MM.1S (cell line): ENCODE measurements at regions not wholly inside any gene's neighbourhood (a gene's known extent, or its start where the extent isn't known, plus 50 kb on each side); places are given as distances from the start of the nearest gene placed in this dataset.

Experiments used
- DNase-seq: peaks from one replicate; pipeline ENCODE4 v3.0.0-alpha.2; 2015
- H2AFZ ChIP-seq: fragments of 300-600 bp; sonication (generic); 2 replicates; pipeline ENCODE4 v1.6.0; 2016; ENCODE audit warnings: antibody characterized with exemption, low read length
- H3F3A ChIP-seq: fragments of 300-600 bp; sonication (generic); 2 replicates; pipeline ENCODE4 v1.6.1; 2016; ENCODE audit warnings: mild to moderate bottlenecking, antibody characterized with exemption, low read length, moderate library complexity, mixed read lengths; ENCODE audit not compliant: insufficient read depth
- H3K27ac ChIP-seq: fragments of 300-600 bp; sonication (generic); 2 replicates; pipeline ENCODE4 v1.5.1; 2016; ENCODE audit warnings: mild to moderate bottlenecking, low read length
- H3K27me3 ChIP-seq: fragments of 300-600 bp; sonication (generic); replicated peaks from 2 replicates; pipeline ENCODE4 v1.6.0; 2016; ENCODE audit warnings: low read length; ENCODE audit not compliant: insufficient read depth
- H3K36me3 ChIP-seq: fragments of 300-600 bp; sonication (generic); replicated peaks from 2 replicates; pipeline ENCODE4 v1.6.1; 2016; ENCODE audit warnings: mild to moderate bottlenecking, low read length, mixed read lengths; ENCODE audit not compliant: insufficient read depth
- H3K4me1 ChIP-seq: fragments of 300-600 bp; sonication (generic); 2 replicates; pipeline ENCODE4 v1.6.1; 2016; ENCODE audit warnings: low read length, mixed read lengths
- H3K4me2 ChIP-seq: fragments of 300-600 bp; sonication (generic); 2 replicates; pipeline ENCODE4 v1.6.0; 2016; ENCODE audit warnings: low read depth, low read length
- H3K4me3 ChIP-seq: fragments of 300-600 bp; sonication (generic); 2 replicates; pipeline ENCODE4 v1.5.1; 2016; ENCODE audit warnings: low read length, mixed read lengths
- H3K79me2 ChIP-seq: fragments of 300-600 bp; sonication (generic); 2 replicates; pipeline ENCODE4 v1.6.1; 2016; ENCODE audit warnings: mixed run types, low read length, mixed read lengths
- H3K9ac ChIP-seq: fragments of 300-600 bp; sonication (generic); 2 replicates; pipeline ENCODE4 v1.6.1; 2016; ENCODE audit warnings: low read length, mixed read lengths
- H3K9me2 ChIP-seq: fragments of 300-600 bp; sonication (generic); replicated peaks from 2 replicates; pipeline ENCODE4 v1.6.1; 2016; ENCODE audit warnings: mild to moderate bottlenecking, low read length, mixed read lengths; ENCODE audit not compliant: insufficient read depth
- H3K9me3 ChIP-seq: fragments of 300-600 bp; sonication (generic); replicated peaks from 2 replicates; pipeline ENCODE4 v1.6.1; 2016; ENCODE audit warnings: mild to moderate bottlenecking, low read length, mixed read lengths; ENCODE audit not compliant: insufficient read depth
- H4K20me1 ChIP-seq: fragments of 300-600 bp; sonication (generic); 2 replicates; pipeline ENCODE4 v1.6.1; 2016; ENCODE audit warnings: mild to moderate bottlenecking, low read length, moderate library complexity, mixed read lengths; ENCODE audit not compliant: insufficient read depth
- CTCF ChIP-seq: fragments of 300-600 bp; sonication (generic); IDR thresholded peaks from 2 replicates; pipeline ENCODE4 v1.5.1; 2016; ENCODE audit warnings: antibody characterized with exemption, low read length, mixed read lengths
- EZH2 ChIP-seq: fragments of 300-600 bp; sonication (generic); optimal IDR thresholded peaks from 2 replicates; pipeline ENCODE3; 2017; ENCODE audit warnings: low read depth, mild to moderate bottlenecking, antibody characterized with exemption, low read length, mixed read lengths
- EZH2phosphoT487 ChIP-seq: fragments of 300-600 bp; sonication (generic); IDR thresholded peaks from 2 replicates; pipeline ENCODE4 v1.6.1; 2018; ENCODE audit warnings: antibody characterized with exemption, low read length

DNA sequence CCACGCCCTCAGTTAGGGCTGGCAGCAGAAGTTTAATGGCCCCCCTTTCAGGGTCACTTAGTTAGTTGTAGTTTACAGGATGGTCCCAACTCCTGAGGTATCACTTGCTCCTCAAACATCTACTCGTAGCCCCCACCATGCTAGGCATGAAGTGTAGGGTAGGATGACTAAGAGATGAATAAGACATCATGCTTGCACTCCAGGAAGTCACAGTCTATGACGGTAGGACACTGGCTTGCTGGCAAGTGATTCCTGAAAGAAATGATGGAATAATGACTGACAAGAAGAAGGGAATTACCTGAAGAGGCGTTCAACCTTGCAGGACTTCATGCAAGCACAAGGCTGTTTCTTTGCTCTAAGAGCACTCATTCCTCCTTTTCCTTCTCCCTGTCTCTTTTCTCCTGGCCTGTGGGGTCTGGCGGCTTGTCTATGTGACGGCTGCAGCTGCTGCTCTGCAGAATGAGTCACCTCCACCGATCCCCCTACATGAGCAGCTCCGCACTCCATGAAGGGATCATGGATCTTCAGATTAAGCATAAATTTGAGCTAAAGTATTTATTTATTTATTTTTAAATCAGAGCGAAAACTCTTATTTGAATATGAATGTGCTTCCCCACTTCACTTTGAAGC lies 82.9 kb upstream of the BOC start:
- no peaks in the 10 kb centered on the region for H3K4me1 ChIP-seq
- H3K4me3 ChIP-seq: no peak overlapping the region
- no peak overlapping the region for H3K9ac ChIP-seq
- TF ChIP-seq EZH2phosphoT487 (no peak), EZH2 (no peak), CTCF (no peak)
- H2AFZ ChIP-seq: no peak overlapping the region
- no peak for DNase-seq
- no peaks in the 10 kb centered on the region for H3K9me3 ChIP-seq
- H3K27me3 ChIP-seq: no peaks in the 10 kb centered on the region
- H4K20me1 ChIP-seq: no peaks in the 10 kb centered on the region
- no peaks in the 10 kb centered on the region for H3F3A ChIP-seq
- H3K79me2 ChIP-seq: no peaks in the 10 kb centered on the region
- H3K4me2 ChIP-seq: no peak overlapping the region
- no peak overlapping the region for H3K27ac ChIP-seq
- H3K36me3 ChIP-seq: no peaks in the 10 kb centered on the region
- H3K9me2 ChIP-seq: no peaks in the 10 kb centered on the region

DNA sequence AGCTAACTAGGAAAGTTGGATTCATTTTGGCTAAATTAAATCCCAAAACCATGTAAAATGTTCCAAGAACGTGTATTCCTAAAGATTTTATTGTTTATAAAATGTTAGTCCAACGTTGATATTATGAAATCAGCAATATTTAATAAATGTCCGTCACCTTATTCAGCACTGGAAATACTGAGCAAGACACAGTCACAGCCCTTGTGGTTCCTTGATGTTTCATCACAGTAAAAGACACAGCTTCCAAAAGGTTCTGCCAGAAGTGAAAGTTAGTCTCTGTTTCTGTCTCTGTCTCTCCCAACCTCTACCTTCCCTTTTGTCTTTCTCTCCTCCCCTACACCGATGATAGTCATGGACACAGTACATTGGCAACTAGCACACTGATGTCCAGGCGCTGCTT lies 82.2 kb upstream of the BOC start:
- H3K79me2 ChIP-seq: no peaks in the 10 kb centered on the region
- no peak for DNase-seq
- no peaks in the 10 kb centered on the region for H3K9me3 ChIP-seq
- no peak overlapping the region for H3K27ac ChIP-seq
- H3K36me3 ChIP-seq: no peaks in the 10 kb centered on the region
- TF ChIP-seq CTCF (no peak), EZH2 (no peak), EZH2phosphoT487 (no peak)
- no peak overlapping the region for H2AFZ ChIP-seq
- H3K9me2 ChIP-seq: no peaks in the 10 kb centered on the region
- no peaks in the 10 kb centered on the region for H3F3A ChIP-seq
- no peaks in the 10 kb centered on the region for H3K4me1 ChIP-seq
- H3K9ac ChIP-seq: no peak overlapping the region
- H3K27me3 ChIP-seq: no peaks in the 10 kb centered on the region
- no peaks in the 10 kb centered on the region for H4K20me1 ChIP-seq
- H3K4me2 ChIP-seq: no peak overlapping the region
- H3K4me3 ChIP-seq: no peak overlapping the region

- no peaks in the 10 kb centered on the region for H3K4me1 ChIP-seq
- TF ChIP-seq EZH2 (no peak), CTCF (no peak), EZH2phosphoT487 (no peak)
Measured at GRCh38 chr3:113132571-113132996, 78.8 kb upstream of the BOC start.

More at GRCh38 chr3:113132571-113132996, 78.8 kb upstream of the BOC start:
- no peak overlapping the region for H3K9ac ChIP-seq
- no peak overlapping the region for H2AFZ ChIP-seq
- H3K79me2 ChIP-seq: no peaks in the 10 kb centered on the region
- H3K4me2 ChIP-seq: no peak overlapping the region
- H3K27me3 ChIP-seq: no peaks in the 10 kb centered on the region
- H3K4me3 ChIP-seq: no peak overlapping the region
- H3K9me2 ChIP-seq: no peaks in the 10 kb centered on the region
- no peaks in the 10 kb centered on the region for H3F3A ChIP-seq
- no peaks in the 10 kb centered on the region for H3K36me3 ChIP-seq
- H4K20me1 ChIP-seq: no peaks in the 10 kb centered on the region
- no peak for DNase-seq
- no peak overlapping the region for H3K27ac ChIP-seq
- H3K9me3 ChIP-seq: no peaks in the 10 kb centered on the region
